ENCODE measurements at regions not wholly inside any gene's neighbourhood (a gene's known extent, or its start where the extent isn't known, plus 50 kb on each side); places are given as distances from the start of the nearest gene placed in this dataset.

- no peak overlapping the region for H3K27ac Mint-ChIP-seq
- DNase-seq (ENCODE audit: extremely low spot score, unreplicated experiment) = no peak
- TF ChIP-seq CTCF (conservative IDR thresholded peaks at IDR 0.05) = no peak
- H3K4me1 Mint-ChIP-seq (ENCODE audit: unreplicated experiment) = no peaks in the 10 kb centered on the region
- H3K27me3 Mint-ChIP-seq = peaks cover 18% of the 10 kb centered on the region
- H3K9me3 Mint-ChIP-seq = no peaks in the 10 kb centered on the region
- no peak overlapping the region for H3K4me3 Mint-ChIP-seq
- H3K36me3 Mint-ChIP-seq = no peaks in the 10 kb centered on the region
Observed at GRCh38 chr3:36631549-36631948, 132.8 kb downstream of the DCLK3 start.

- H3K36me3 Mint-ChIP-seq = no peaks in the 10 kb centered on the region
- no peak overlapping the region for H3K4me3 Mint-ChIP-seq
- no peak for DNase-seq (ENCODE audit: extremely low spot score, unreplicated experiment)
- H3K27me3 Mint-ChIP-seq = peaks cover 72% of the 10 kb centered on the region
- H3K4me1 Mint-ChIP-seq (ENCODE audit: unreplicated experiment) = no peaks in the 10 kb centered on the region
- H3K9me3 Mint-ChIP-seq = no peaks in the 10 kb centered on the region
- H3K27ac Mint-ChIP-seq = no peak overlapping the region
- TF ChIP-seq CTCF (conservative IDR thresholded peaks at IDR 0.05) = no peak
Observed at GRCh38 chr3:36615861-36616260, 148.5 kb downstream of the DCLK3 start.

- no peak overlapping the region for H3K27ac Mint-ChIP-seq
- H3K4me1 Mint-ChIP-seq (ENCODE audit: unreplicated experiment) = no peaks in the 10 kb centered on the region
- peaks cover 57% of the 10 kb centered on the region for H3K27me3 Mint-ChIP-seq
- peaks cover 4% of the 10 kb centered on the region for H3K36me3 Mint-ChIP-seq
- no peak overlapping the region for H3K4me3 Mint-ChIP-seq
- H3K9me3 Mint-ChIP-seq = no peaks in the 10 kb centered on the region
- no peak for DNase-seq (ENCODE audit: extremely low spot score, unreplicated experiment)
- TF ChIP-seq CTCF (conservative IDR thresholded peaks at IDR 0.05) = no peak
Observed at GRCh38 chr3:36606871-36607765, 157.2 kb downstream of the DCLK3 start.

GRCh38 chr3:36603423-36603822 lies 160.9 kb downstream of the DCLK3 start:
- peaks cover 4% of the 10 kb centered on the region for H3K36me3 Mint-ChIP-seq
- peaks cover 58% of the 10 kb centered on the region for H3K27me3 Mint-ChIP-seq
- no peak for TF ChIP-seq CTCF (conservative IDR thresholded peaks at IDR 0.05)
- no peak for DNase-seq (ENCODE audit: extremely low spot score, unreplicated experiment)
- H3K4me1 Mint-ChIP-seq (ENCODE audit: unreplicated experiment) = no peaks in the 10 kb centered on the region
- no peak overlapping the region for H3K4me3 Mint-ChIP-seq
- no peaks in the 10 kb centered on the region for H3K9me3 Mint-ChIP-seq
- no peak overlapping the region for H3K27ac Mint-ChIP-seq

- no peak for DNase-seq (ENCODE audit: extremely low spot score, unreplicated experiment)
- no peak for TF ChIP-seq CTCF (conservative IDR thresholded peaks at IDR 0.05)
- peaks cover 8% of the 10 kb centered on the region for H3K9me3 Mint-ChIP-seq
- H3K27ac Mint-ChIP-seq = no peak overlapping the region
- H3K36me3 Mint-ChIP-seq = peaks cover 4% of the 10 kb centered on the region
- H3K4me1 Mint-ChIP-seq (ENCODE audit: unreplicated experiment) = no peaks in the 10 kb centered on the region
- H3K4me3 Mint-ChIP-seq = no peak overlapping the region
- peaks cover 51% of the 10 kb centered on the region for H3K27me3 Mint-ChIP-seq
Observed at GRCh38 chr3:36600404-36600803, 163.9 kb downstream of the DCLK3 start.
